ENCODE measurements at regions not wholly inside any gene's neighbourhood (a gene's known extent, or its start where the extent isn't known, plus 50 kb on each side); places are given as distances from the start of the nearest gene placed in this dataset.

- TF ChIP-seq YY1 (IDR thresholded peaks at IDR 0.05; ENCODE audit: insufficient read depth, insufficient read length) (no peak), ZNF274 (IDR thresholded peaks at IDR 0.05; ENCODE audit: low read depth, low read length) (no peak)
These were observed 412.6 kb upstream of the SHH start for GRCh38 chr7:156224833-156225225.
